GM19035 (cell line): ENCODE measurements at regions not wholly inside any gene's neighbourhood (a gene's known extent, or its start where the extent isn't known, plus 50 kb on each side); places are given as distances from the start of the nearest gene placed in this dataset.
"Not testable (repeated sequence)": the region's sequence is repeated elsewhere in the genome, so short reads cannot be mapped to it uniquely, and the experiment has no call there.

Experiments used
- ATAC-seq: cut with Tn5 transposase; IDR thresholded peaks from one replicate; pipeline ENCODE4 v1.9.1; 2021; ENCODE audit not compliant: unreplicated experiment

DNA sequence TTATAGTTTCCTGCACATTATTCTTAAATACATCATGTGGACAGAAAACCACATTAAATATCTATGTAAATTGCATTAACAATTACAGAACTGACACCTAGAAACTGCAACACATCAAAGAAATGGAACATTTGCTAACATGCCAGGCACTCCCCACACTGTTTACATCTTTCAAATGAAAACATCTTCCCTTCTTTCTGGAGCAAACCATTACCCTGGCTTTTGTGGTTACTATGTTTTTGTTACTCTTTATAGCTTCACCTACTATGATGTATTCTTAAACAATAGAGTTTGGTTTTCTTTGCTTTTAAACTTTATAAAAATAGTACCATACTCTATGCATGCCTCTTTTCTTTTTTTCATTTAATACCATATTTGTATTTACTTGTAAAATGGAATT lies 1894.5 kb upstream of the CELF4 start:
- no peak for ATAC-seq

DNA sequence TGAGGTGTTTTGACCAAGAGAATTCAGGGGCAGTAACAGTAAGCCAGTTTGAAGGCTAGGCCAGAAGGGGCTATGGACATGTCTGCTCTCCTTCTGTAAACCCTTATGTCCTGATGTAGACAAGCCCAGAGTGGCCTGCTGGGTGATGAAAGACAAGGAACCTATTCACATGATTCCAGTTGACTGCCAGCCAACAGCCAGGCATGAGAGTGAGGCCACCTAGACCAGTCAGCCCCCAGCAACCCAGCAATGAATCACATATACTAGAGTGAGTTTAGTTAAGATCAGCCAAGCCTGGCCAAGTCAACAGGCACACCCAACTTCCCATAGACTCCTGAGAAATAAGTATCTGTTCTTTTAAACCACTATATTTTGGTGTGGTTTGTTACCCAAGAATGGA lies 1889.7 kb upstream of the CELF4 start:
- no peak for ATAC-seq

DNA sequence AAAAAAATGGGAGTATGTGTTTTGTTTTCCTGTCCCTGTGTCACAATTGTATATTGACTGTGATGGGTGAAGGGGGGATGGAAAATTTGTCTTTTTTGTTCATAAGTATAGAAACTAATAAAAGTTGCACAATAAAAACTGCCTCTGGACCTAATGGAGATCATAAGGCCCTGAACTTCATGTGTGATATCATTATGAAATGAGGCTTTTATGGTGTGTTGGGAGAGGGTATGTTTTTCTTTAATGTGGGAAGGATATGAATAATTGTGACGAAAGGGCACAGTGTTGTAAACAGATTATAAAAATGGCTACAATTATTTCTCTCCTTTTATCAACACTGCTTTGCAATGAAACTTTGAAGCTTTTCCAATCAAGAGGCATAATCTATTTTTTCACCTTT lies 1889.3 kb upstream of the CELF4 start:
- no peak for ATAC-seq

DNA sequence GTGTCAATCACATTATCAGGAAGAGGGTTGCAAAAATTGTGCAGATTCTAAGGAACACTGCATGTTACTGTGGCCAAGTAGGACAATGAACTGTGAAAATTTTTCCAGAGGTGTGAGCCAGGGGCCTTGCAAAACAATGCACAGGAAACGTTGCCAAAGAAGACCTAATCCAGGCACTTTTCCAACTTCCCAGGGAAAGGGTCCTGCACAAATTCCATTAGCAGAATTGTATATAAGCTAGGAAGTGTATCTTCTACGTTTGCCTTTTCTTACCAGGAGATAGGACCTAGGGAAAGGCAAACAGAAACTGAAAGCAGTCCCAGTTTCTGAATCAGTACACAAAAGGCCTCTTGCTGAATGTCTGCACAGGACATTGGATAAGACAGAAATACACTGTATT lies 1888.3 kb upstream of the CELF4 start:
- ATAC-seq: no peak

DNA sequence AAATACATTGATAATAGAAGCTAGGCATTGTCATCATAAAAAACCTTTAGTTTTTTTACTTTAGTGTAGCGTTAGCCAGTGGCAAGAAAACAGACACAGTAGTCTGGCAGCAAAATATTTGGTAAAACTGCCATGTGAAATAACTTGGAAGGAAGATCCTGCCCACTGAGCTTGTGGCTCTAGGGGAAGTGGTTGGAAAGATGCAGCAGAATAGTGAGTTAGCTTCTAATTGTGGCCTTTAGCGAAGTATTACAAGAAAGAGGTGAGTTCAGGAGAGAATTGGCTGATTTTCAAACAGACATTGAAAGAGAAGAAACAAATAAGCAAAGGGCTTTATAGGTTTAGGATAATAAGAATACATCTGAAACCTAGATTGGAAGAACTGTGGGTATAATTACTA lies 1887.8 kb upstream of the CELF4 start:
- ATAC-seq: no peak

DNA sequence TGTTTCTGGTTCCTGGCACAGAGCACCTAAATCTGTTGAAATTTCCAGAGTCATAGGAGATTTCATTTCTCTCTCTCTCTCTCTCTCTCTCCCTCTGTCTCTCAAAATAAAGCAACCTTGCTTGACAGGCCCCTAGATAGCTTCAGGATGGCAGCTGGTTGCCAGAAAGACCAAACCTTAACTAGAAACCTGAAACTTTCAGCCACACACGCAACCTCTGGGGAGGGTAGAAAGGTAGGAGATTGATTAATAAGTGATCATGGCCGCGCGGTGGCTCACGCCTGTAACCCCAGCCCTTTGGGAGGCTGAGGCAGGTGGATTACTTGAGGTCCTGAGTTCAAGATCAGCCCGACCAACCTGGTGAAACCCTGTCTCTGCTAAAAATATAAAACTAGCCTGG lies 1885.4 kb upstream of the CELF4 start:
- no peak for ATAC-seq

DNA sequence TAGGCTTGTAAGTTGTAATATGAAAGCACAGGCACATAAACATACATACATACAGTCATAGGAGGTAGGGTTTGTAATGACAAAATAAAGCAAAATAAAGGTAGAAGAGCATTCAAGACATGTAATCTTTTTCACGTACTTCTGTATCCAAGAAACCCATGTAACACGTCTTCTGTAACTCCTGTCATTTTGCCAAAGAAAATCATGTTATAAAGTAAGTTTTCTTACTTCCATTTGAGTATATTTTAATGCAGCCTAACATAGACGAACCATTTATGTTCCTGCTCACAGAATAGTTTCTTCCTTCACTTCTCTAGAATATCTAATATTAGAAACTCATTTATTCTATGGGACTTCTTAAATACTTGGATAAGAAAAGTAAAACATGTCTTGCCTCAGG lies 1884.0 kb upstream of the CELF4 start:
- ATAC-seq: no peak

DNA sequence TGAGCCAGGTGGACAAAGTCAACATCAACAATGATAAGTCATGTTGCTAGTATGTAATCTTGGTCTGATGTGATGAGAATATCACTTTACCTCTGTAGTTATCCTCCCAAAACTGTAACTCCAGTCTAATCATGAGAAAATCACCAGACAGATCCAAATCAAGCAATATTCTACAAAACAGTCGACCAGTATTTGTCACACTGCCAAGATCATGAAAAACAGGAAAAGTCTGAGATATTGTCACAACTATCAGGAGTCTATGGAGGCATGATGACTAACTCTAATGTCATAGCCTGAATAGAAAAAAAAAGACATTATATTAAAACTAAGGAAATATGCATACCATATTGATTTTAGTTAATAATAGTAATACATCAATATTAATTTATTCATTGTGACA lies 1883.3 kb upstream of the CELF4 start:
- ATAC-seq: no peak

DNA sequence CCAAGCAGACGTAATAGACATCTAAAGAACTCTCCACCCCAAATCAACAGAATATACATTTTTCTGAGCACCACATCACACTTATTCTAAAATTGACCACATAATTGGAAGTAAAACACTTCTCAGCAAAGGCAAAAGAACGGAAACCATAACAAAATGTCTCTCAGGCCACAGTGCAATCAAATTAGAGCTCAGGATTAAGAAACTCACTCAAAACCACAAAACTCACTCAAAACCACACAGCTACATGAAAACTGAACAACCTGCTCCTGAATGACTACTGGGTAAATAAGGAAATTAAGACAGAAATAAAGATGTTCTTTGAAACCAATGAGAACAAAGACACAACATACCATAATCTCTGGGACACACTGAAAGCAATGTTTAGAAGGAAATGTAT lies 1879.4 kb upstream of the CELF4 start:
- not testable (repeated sequence) for ATAC-seq

DNA sequence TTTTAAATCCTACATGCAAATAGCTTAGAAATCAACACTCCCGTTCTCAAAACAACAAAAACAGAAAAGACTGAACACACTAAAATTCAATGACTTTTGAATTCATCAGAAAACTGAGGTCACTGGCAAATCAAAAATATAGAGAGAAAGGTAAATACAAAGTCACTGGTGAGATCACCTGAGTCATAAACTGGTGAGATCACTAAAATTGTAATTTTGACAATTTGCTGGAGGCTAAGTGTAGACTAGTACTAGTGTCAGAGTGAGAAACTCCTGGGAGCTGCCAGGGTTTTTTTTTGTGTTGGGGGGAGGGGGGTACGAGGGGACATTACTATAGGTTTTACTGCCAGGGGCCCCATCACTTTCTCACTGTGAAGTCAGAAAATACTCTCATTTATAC lies 1876.0 kb upstream of the CELF4 start:
- ATAC-seq: no peak

DNA sequence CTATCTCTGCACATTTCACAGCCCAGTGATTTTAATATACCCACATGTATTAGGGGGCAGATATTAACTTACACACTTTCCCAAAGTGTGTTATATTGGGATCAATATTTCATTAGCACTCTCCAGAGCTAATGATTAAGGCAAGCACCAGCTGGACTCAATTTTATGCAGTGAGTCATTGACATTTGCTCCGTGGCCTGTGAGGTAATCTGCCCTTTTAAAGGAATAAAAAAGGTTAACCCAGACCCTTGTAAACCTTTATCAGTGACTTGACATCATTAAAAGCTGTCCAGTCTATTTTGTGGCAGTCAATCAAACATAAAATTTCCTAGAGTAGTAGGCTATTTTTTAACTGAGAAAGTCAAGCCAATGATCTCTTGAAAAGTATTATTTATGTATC lies 1870.4 kb upstream of the CELF4 start:
- ATAC-seq: no peak

DNA sequence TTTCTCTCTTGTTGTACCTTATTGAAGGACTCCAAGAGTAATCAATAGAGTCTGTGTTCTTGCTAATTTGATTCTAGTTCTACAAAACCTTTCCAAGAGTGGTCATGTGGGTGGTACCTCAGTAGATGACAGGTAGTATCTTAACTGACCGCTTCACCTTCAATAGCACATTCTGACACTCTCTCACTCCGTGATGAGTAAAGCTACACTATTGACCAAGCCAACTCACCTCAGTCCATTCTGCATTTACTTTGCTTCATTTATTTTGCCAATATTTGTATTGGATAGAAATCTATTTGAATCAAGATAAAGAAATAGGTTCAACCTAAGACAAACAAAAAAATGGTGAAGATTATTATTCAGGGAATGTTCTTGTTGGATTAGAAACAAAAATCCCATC lies 1869.6 kb upstream of the CELF4 start:
- ATAC-seq: no peak

DNA sequence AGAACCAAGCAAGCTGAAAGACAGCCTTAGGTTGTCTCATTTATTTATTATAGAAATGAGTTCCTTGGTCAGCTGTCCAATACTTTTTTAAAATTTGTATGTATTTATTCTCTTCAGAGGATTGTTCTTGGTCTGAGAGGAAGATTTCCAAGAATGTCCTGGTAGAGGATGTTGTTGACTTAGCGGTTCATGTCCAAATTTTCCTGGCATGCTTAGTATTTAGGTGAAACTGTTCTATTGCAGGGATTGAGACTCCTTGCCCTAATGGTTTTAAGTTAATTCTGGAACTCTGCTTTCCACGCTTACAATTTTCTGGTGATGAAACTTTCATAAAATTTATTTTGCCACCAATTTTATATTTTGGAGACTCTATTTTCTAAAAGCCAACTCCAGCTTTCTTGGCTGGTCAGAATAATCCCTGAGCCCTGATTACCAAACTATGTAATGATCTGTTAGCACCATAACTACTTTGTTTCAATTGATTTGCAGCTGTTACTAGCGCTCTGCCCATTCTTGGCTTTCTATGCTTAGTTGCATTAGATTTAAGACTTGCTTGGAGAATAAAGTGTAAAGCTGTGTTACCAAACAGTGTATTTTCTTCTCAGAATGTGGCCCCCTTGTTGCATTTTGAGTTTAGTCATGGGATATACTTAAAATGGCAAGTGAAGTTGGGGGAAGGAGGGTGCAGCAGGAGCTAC lies 1868.8 kb upstream of the CELF4 start:
- ATAC-seq: no peak

DNA sequence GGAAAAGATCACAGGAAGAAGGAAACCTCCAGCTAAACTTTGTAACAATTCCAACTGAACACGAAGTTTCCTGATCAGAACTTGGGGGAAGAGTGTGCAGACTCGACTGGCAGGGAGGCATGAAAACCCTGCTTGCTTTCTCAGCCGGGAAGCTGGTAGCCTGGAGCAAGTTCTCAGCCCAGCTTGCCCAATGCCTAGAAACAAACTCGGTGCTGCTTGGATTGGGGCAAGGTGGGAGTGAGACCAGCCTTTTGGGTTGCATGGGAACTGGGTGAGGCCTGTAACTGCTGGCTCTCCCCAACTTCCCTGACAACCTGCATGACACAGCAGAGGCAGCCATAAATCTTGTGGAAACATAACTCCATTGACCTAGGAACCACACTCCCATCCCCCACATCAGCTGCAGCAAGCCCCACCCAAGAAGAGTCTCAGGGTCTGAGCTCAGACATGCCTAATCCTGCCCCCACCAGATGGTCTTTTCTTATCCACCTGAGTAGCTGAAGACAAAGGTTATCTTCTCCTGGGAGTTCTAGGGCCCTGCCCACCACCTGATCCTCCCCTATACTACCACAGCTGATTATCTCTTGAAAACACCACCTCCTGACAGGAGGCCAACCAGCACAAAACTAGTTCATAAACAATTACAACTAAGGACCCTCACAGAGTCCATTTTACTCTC lies 1859.7 kb upstream of the CELF4 start:
- no peak for ATAC-seq

DNA sequence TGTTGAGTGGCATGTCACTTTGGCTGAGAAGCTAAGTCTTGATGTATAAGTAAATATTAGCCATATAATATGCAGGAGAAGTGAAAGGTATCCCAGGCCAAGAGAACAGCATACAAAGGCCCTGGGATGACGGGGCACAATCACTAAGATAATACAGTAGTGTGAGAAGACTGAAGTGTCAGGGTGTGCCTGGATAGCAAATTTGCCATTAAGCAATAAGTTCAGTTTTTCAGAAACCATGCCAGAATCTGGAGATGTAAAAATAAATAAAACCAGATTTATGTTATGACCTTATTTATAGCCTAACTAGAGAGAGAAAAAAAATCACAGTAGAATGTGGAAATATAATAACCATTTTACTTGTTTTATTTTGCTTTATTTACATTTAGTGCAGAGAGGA lies 1858.7 kb upstream of the CELF4 start:
- no peak for ATAC-seq

DNA sequence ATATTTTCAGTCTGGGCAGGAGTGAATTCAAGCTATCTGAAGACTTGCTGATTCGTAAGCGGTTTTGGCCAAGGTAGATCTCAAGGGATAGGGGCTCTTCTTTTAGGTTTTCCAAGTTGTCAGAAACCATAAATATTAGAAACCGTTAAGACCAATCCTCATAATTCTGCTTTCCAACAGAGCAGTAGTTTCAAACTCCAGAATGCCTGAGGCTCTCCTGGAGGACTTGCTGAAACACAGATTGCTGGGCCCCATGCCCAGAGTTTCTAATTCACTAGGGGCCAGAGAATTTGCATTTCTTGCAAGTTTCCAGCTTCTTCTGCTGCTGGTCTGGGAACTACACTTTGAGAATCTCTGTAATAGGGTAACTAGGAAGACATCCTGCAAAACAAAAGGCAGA lies 1855.7 kb upstream of the CELF4 start:
- no peak for ATAC-seq

DNA sequence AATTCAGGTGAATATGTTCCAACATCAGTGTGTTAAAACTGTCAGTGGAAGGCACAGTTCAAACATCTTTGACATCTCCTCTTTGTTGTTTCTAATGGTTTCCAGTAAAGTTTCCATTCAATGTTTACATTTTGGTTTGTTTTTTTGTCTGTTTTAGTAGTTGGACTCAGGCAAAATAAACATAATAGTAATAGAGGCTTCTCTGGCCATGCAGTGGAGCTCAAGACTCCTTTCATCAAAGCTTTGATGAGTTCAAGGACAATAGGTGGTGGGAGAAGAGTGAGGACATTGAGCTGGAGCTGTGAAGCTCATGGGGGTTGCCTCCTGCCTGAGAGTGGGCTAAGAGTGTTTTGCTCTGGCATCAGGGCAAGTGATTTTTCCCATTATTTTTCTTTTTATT lies 1853.7 kb upstream of the CELF4 start:
- ATAC-seq: no peak

DNA sequence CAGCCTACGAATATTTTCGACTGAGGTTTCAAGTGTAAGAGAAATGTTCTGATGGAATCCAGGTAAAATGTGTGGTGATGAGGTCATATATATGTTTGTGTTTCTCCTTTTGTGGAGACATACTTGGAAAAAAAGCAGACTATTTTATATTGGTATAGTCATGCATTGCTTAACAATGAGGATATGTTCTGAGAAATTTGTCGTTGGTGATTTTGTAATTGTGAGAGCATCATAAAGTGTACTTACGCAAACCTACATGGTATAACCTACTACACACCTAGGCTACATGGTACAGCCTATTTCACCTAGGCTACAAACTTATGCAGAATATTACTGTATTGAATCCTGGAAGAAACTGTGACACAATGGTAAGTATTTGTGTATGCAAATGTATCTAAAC lies 1849.9 kb upstream of the CELF4 start:
- no peak for ATAC-seq

DNA sequence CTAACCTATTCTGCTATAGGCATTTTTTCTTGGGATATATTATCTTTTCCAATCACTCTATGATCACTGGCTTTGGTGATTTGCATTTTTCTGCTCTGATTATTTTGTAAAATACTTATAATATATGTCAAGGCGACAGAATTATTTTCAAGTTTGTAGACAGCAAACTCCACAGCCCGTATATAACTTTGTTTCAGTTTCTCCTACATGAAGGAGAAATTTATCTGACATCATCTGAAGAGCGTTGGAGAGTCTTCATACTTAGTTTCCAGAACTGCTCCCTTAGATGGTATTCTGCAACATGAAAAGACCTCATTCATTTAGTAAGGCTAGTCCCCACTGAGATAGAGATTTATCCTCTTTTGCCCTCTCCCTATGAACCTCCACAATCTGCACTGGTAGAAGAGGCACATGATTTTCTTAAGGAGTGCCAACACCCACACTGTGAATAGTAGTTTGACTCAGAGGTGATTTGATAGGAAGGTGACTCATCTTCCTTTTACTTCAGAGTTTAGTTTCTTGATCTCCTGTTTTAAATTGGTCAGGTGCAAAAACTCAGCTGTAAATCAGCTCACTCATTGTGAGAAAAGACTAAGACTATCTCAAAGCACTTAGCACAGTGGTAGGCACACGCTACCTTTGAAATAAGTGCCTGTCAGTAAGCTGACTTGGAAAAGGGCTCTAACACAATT lies 1848.6 kb upstream of the CELF4 start:
- ATAC-seq: no peak

DNA sequence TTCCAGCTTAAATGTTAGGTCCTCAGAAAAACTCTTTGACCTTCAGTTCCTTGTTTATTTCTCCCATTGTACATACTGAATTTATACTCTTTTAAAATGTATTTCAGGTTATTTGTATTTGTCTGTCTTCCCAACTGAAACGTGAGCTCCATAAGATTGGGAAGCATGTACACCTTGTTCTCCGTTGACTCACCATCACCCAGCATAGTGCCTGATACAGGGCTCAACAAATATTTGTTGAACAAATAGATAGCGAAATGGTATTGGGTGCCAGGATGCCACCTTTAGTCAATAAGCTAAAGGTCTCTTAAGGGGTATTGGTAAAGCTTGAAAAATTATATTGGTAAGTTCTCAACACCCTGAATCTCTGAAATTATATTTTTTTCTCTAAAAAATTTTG lies 1841.3 kb upstream of the CELF4 start:
- no peak for ATAC-seq

DNA sequence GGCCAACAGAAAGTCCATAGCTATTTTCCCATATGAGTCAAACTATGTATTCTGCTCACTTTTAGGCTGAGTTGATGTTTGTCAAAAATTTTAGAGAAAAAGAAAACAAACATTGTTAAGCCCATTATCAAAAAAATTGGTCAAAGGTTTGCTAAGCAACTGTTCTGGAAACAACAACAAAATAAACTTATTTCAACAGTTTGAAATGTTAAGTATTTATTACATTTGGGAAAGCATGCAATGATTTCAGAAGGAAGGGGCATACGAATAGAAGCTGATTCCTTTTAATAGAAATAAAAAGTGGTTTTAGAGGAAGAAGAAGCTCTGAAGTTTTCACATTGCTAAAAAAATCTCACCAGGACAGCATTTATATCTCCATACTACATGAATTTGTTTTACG lies 1837.5 kb upstream of the CELF4 start:
- ATAC-seq: no peak

DNA sequence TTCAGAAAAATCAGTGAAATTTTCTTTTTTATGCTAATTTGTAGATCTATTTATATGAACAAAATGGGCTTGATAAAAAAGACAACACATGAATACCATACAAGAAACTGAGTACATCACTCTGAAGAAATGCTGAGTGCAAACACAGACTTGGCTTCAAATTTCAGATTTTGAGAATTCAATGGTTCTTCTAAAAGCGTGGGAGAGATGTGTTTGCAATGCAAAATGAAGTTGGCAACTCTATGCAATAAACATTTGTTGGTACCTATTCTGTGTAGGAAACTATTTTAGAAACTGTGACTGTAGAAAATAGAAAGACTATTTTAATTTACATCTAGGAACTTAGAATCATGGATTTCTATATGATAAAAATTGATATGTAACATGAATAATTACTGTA lies 1834.1 kb upstream of the CELF4 start:
- no peak for ATAC-seq
